Activated T-helper 1 cell treated with anti-CD3 and anti-CD28 coated beads, Interleukin-2, amount 50 U/mL, for 16 hours (primary cell): ENCODE measurements at regions not wholly inside any gene's neighbourhood (a gene's known extent, or its start where the extent isn't known, plus 50 kb on each side); places are given as distances from the start of the nearest gene placed in this dataset.
"Not testable (repeated sequence)": the region's sequence is repeated elsewhere in the genome, so short reads cannot be mapped to it uniquely, and the experiment has no call there.

Source experiments
- DNase-seq, 2 donors: peaks; one replicate each; pipeline ENCODE4 v3.0.0-alpha.2; 2020; ENCODE audit warnings: low read depth in 1 of 2, low spot score in 1 of 2

DNA sequence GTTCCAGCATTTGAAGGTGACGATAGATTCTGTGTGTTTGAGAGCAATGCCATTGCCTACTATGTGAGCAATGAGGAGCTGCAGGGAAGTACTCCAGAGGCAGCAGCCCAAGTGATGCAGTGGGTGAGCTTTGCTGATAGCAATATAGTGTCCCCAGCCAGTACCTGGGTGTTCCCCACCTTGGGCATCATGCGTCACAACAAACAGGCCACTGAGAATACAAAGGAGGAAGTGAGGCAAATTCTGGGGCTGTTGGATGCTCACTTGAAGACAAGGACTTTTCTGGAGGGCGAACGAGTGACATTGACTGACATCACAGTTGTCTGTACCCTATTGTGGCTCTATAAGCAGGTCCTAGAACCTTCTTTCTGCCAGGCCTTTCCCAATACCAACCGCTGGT, 142.0 kb downstream of the PLS3 start:
- DNase-seq, result no peak

- no peak for DNase-seq
These were observed 148.1 kb downstream of the PLS3 start for GRCh38 chrX:115709039-115709438.

GRCh38 chrX:115712484-115712883, 151.5 kb downstream of the PLS3 start:
- DNase-seq, result no peak

DNA sequence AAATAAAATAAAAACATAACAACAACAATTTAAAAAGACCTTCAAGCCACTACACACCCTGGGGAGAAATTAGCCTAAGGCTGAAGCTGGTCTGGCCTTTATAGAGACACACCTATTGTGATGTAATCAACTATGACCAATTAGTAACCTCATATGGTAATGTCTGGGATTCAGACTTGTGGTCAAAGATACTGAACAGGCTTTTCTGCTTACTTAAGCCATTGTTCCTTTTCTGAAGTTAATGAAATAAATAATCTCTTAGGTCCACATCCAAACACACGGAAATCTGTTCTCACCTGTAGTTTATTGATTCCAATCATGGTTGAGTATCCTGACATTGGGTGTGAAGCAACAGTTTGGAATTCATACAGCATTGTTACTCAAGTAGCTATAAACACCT, 152.5 kb downstream of the PLS3 start:
- DNase-seq, result no peak

GRCh38 chrX:115719171-115719570, 158.2 kb downstream of the PLS3 start:
- DNase-seq, result no peak

DNA sequence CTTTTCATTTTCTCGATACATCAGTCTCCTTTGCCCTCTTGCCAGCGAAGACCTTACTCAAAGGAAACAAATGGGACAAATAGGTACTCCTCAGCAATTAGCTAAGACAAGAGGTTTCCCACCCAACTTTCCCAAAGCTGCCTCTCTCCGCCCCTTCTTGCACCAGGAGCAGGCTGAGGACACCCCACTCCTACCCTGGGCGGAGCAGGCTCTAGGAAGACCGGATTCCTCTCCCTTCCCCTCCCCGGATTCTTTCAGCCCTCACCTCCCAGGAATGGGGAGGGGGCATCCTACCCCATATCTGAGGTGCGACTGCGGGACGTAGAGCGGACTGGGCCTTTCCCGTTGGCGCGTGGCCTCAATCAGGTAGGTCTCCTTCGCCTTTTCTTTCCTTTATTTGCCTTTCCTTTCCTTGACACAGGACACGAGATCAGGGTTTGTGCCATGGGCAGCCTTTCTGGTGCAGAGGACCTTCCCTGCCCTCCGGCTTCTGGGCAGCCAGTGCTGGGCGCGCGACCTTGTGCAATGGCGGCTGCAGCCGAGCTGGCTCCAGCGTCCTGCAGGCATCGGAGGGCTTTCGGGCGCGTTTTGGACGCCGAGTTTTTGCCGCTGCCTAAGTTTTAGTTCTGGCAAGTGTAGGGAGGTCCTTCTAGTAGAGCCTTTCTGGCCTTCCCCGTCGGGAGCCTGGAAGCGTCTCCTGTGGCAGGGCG, 161.9 kb downstream of the PLS3 start:
- DNase-seq, result not testable (repeated sequence)

- DNase-seq, result not testable (repeated sequence)
These were observed 164.4 kb downstream of the PLS3 start for GRCh38 chrX:115725370-115725769.

DNA sequence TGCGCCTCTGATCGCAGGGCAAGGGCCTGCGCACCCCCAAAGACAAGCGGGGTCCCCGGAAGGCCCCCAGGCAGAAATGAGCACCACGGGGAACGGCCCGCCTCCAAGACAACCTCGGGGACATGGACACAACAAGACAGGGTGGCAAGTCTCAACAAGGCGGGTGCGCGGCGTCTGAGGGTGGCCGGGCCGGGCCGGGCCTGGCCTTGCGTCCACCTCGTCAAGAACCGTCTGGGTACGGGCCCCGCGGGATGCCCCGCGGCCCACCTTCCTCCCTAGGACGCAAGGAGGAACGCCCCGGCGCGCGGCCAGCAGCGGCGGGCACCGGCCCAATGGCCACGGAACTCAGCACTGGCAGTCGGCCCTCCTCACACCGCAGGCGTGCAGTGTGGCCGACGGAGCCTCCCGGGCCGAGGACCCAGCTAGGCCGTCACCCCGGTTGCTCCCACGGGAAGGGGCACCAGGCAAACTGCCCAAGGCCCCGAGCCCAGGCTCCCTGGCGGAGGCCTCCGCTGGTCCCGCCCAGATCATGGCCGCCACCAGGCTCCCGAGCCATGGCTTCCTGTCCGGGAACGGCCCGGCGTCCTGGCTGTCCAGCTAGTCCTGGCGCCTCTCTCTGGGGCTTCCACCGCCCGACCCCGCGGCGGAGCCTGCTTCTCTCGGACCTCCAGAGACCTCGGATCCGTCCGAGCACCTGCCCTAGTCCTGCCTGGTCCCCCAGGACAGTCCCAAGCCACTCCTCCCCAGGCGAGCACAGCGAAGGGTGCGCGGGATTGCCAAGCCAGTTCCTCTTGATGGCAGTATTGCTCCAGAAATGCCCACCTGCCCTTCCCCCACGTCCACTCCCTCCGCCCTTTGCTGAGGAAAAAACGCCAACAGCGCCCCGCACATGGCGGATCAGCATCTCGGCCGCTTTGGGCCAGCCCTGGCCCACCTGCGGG, 167.1 kb downstream of the PLS3 start:
- peak in 1 of 2 donors; percentile 35 for DNase-seq

DNA sequence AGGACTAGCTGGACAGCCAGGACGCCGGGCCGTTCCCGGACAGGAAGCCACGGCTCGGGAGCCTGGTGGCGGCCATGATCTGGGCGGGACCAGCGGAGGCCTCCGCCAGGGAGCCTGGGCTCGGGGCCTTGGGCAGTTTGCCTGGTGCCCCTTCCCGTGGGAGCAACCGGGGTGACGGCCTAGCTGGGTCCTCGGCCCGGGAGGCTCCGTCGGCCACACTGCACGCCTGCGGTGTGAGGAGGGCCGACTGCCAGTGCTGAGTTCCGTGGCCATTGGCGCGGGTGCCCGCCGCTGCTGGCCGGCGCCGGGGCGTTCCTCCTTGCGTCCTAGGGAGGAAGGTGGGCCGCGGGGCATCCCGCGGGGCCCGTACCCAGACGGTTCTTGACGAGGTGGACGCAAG, 171.6 kb downstream of the PLS3 start:
- not testable (repeated sequence) for DNase-seq

DNA sequence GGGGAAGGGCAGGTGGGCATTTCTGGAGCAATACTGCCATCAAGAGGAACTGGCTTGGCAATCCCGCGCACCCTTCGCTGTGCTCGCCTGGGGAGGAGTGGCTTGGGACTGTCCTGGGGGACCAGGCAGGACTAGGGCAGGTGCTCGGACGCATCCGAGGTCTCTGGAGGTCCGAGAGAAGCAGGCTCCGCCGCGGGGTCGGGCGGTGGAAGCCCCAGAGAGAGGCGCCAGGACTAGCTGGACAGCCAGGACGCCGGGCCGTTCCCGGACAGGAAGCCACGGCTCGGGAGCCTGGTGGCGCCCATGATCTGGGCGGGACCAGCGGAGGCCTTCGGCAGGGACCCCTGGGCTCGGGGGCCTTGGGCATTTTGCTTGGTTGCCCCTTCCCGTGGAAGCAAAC, 174.3 kb downstream of the PLS3 start:
- not testable (repeated sequence) for DNase-seq
